Suprapubic skin (tissue), 3 donors: ENCODE measurements at regions not wholly inside any gene's neighbourhood (a gene's known extent, or its start where the extent isn't known, plus 50 kb on each side); places are given as distances from the start of the nearest gene placed in this dataset.

Experiments
- CTCF ChIP-seq, 2 donors: fragments of 200-600 bp in 1 of 2; fragments of 450-650 bp in 1 of 2; sonication (generic) in 1 of 2; IDR thresholded peaks; one replicate each; pipeline ENCODE4 v1.5.1; 2016 to 2019; ENCODE audit warnings: antibody characterized with exemption in 2 of 2, mild to moderate bottlenecking in 1 of 2, moderate library complexity in 1 of 2
- POLR2A ChIP-seq, 2 donors: fragments of 450-650 bp; IDR thresholded peaks; one replicate each; pipeline ENCODE4 v1.6.1; 2017; ENCODE audit warnings: antibody characterized with exemption in 2 of 2, mild to moderate bottlenecking in 2 of 2, moderate library complexity in 2 of 2

GRCh38 chr2:188916736-188917135 is 57.4 kb upstream of the COL3A1 start:
- TF ChIP-seq CTCF (IDR thresholded peaks at IDR 0.05) (no peak), POLR2A (IDR thresholded peaks at IDR 0.05) (no peak)
